Activated CD4-positive, CD25-positive, alpha-beta regulatory T cell treated with anti-CD3 and anti-CD28 coated beads, Interleukin-2, amount 50 U/mL, for 24 hours (primary cell): ENCODE measurements at regions not wholly inside any gene's neighbourhood (a gene's known extent, or its start where the extent isn't known, plus 50 kb on each side); places are given as distances from the start of the nearest gene placed in this dataset.

Experiments
- ATAC-seq, 2 donors: fragments of 150-1000 bp; cut with Tn5 transposase; one replicate each; pipeline ENCODE4 v1.10.0; 2021; ENCODE audit warnings: mild to moderate bottlenecking in 1 of 2, moderate library complexity in 1 of 2

- no peak for ATAC-seq
Measured at GRCh38 chr5:165780901-165781300, 2275.5 kb downstream of the MAT2B start.

DNA sequence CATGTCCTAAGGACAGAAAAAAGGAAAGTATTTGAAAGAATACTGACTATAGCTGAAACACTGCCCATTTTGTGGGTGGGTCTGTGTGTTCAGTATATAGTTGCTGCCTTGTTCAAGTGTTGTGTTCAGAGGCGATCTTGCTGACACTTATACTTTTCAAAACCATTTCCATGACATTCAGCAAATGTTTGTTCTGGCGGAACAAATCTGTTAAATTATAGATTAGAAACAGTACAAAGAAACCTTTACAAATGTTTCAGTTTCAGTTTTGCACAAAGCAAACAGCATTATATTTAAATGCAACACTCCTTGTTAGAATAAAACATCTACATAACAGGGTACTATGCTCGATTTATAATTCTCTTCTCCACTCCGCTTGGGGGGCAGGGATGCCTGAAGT lies 2276.3 kb downstream of the MAT2B start:
- ATAC-seq, result no peak

GRCh38 chr5:165783024-165783423 lies 2277.6 kb downstream of the MAT2B start:
- no peak for ATAC-seq

DNA sequence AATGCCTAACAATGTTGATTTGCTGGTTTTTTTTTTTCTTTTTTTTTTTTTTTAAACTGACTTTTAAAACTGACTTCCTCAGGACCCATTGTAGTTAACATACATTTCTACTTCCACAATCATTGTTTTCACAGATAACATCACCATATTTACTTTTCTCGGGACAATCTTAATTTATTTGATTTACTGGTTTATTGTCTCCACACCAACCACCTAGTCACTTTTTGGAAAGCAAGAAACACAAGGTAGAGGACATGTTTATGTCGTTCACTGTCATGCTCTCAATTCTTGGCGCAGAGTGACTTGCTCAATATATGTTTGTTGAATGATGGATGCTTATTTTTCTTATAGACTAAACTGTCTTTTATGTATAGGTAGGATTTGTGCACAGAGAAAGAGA lies 2280.7 kb downstream of the MAT2B start:
- ATAC-seq, result no peak

DNA sequence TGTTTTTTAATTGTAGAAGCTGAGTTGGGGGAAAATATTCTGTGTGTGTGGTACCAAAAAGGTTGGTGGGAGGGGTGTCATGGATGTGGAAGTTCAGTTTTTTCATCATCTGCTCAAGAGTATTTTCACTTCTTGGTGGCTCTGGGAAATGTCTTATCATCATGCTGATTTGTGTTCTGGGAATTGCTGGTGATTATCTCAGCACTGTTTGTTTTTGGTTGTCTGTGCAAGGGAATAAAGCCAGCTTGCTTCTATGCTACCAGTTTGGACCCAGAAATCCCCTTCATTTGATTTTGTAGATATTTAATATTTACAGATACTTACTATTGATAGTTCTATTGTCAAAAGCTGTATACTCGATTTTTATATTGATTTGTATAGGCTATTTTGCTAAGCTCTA lies 2289.7 kb downstream of the MAT2B start:
- no peak for ATAC-seq

- ATAC-seq, result no peak
Measured at GRCh38 chr5:165805756-165806155, 2300.3 kb downstream of the MAT2B start.

DNA sequence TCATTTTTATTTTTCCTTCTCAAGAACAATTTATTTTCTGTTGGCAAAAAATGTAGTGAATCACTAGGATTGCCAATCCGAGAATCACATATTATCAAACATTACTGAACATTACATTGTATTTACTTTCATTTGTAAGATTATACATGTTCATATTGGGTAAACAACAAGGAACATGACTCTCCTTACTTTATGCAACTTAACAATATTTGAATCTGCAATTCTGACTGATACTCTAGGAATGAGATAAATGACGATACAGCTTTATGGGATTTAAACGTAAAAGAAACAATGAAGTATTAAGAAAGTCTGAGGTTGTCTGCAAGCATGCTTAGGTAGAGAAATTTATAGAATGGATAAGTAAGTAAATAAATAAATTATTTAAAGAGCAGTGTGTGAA lies 2302.9 kb downstream of the MAT2B start:
- no peak for ATAC-seq

- ATAC-seq, result no peak
Measured at GRCh38 chr5:165809914-165810313, 2304.5 kb downstream of the MAT2B start.

GRCh38 chr5:165829504-165829903 lies 2324.1 kb downstream of the MAT2B start:
- ATAC-seq, result no peak

GRCh38 chr5:165834891-165835290 lies 2329.5 kb downstream of the MAT2B start:
- ATAC-seq, result no peak

DNA sequence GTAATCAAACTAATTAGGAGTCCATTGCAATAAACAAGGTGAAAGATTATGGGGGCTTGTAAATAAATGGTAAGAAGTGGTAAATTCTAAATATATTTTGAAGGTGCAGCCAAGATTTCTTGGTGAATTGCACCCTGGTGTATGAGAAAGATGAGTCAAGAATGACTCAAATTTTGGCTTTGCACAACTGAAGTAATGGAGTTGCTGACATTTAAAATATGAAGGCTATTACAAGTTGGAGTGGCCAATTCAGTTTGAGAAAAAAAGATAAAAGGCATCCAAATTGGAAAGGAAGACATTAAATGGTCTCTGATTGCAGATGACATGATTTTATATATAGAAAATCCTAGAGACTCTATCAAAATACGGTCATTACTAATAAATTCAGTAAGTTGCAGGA lies 2330.6 kb downstream of the MAT2B start:
- ATAC-seq, result no peak

DNA sequence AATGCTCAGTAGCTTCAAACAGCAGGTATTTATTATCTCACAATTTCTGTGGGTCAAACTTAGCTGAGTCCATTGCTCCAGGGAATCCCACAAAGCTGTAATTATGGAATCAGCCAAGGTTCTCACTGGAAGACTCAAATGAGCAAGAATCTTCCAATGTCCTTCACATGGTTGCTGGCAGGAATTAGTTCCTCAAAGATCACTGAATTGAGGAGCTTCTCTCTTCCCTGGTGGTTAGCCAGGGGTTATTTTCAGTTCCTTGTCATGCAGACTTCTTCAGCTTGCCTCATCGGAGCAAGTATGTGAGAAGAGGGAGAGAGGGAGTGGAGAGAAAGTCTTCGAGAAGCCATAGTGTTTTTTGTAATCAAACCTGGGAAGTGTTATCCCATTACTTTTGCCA lies 2331.9 kb downstream of the MAT2B start:
- no peak for ATAC-seq

DNA sequence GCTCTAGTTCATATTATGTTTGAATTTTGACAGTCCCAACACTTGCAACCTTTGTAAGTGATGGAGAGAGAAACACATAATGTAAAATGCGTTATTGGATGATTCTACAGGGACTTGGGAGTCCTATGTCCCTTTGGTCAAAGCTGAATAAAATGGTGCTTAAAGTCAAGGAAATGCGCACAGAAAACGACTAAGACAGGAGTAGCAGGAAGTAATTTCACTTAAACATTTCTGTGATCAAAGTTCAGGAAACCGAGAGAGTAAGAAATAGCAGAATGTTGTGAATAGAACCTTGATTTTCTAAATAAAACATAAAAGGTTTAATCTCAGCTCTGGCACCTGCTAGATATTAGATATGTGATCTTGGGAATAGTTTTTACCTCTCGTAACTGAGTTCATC lies 2339.2 kb downstream of the MAT2B start:
- no peak for ATAC-seq

GRCh38 chr5:165858118-165858517 lies 2352.7 kb downstream of the MAT2B start:
- no peak for ATAC-seq

- no peak for ATAC-seq
Measured at GRCh38 chr5:165859251-165859650, 2353.8 kb downstream of the MAT2B start.

DNA sequence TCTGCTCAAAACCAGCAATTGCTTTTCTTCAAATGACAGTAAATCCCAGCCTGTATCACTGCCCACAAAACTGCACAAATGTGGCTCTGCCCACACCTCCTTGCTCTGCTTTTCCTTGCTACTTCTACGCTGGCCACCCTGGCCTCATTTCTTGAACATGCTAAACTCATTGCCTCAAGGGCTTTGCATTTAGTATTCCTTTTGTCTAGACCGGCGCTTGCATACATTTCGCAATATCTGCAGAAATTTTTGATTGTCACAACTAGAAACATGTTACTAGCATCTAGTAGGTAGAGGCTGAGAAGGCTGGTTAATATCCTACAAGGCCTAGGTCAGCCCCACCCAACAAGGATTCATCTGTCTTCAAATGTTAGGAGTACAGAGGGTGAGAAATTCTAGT lies 2357.8 kb downstream of the MAT2B start:
- no peak for ATAC-seq

DNA sequence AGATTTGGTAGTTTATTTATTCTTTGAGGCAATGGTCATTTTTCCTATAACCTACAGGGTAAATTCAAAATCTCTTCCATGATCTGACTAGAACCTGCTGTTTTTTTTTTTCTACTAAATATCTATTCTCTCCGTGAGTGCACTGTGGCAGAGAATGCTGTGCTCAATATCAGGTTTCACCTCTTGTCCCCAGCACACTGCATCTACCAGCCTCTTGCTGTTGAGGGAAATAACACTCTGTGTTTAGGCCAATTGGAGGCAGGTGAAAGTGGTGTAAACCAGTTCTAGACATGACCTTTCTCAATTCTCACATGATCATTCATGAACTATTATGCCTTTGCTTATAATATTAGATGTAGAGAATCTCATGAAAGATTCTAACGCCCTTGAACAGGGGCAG lies 2365.9 kb downstream of the MAT2B start:
- ATAC-seq, result no peak

GRCh38 chr5:165874851-165875250 lies 2369.4 kb downstream of the MAT2B start:
- no peak for ATAC-seq

- ATAC-seq, result no peak
Measured at GRCh38 chr5:165876538-165876937, 2371.1 kb downstream of the MAT2B start.

DNA sequence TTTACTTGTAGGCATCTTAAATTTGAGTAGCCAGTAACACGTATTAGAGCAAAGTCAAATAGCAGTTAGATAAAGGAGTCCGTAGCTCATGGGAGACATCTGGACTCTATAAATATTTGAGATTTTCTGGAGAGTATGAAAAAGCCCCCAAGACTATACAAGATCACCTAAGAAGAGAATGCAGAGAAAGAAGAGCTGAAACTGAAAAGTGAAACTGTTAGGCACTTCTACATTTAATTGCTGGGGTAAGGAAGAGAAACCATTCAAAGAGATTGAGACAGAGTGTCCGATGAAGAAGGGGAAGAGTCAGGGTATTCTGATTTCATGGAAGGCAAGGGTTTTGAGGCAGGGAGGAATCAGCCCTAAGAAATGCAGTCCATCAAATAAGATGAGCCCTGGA lies 2372.1 kb downstream of the MAT2B start:
- no peak for ATAC-seq

- no peak for ATAC-seq
Measured at GRCh38 chr5:165881259-165881658, 2375.8 kb downstream of the MAT2B start.

DNA sequence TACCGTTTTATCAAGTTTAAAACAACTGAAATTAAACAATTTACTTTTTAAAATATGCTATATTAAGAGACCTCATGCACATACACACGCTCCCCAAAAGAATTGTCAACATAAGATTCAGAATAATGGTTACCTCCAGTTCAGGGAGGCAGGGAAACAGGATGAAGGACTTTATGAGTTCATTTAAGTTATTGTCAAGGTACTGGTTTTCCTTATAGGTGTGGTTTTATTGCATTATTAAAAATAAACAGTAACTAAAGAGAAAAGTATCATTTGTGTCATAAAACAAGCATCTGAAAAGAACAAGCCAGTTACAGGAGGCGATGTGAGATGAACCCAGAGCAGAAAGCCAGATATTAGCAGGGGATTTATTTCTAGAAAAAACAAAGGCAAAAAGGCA lies 2376.7 kb downstream of the MAT2B start:
- no peak for ATAC-seq

GRCh38 chr5:165885623-165886350 lies 2380.4 kb downstream of the MAT2B start:
- no peak for ATAC-seq

- no peak for ATAC-seq
Measured at GRCh38 chr5:165887147-165887546, 2381.7 kb downstream of the MAT2B start.

DNA sequence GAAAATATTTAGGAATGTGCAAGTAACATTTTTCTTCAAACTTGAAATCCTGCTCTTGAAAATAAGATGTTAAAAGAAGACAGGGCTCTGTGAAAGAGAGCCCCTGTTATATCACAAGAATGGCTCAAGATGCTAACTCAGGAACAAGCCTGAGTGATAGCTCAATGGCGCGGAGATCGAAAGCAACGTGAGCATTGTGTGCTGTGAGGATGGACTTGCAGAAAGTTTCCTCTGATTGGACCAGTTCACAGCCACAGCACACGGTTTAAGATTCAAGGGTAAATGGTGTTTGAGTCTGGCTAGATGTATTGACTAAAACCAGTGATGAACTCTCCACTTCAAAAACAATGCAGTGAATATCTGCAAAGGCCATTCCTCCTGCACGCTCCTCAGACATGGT lies 2387.0 kb downstream of the MAT2B start:
- no peak for ATAC-seq
